ENCODE measurements at regions not wholly inside any gene's neighbourhood (a gene's known extent, or its start where the extent isn't known, plus 50 kb on each side); places are given as distances from the start of the nearest gene placed in this dataset.

DNA sequence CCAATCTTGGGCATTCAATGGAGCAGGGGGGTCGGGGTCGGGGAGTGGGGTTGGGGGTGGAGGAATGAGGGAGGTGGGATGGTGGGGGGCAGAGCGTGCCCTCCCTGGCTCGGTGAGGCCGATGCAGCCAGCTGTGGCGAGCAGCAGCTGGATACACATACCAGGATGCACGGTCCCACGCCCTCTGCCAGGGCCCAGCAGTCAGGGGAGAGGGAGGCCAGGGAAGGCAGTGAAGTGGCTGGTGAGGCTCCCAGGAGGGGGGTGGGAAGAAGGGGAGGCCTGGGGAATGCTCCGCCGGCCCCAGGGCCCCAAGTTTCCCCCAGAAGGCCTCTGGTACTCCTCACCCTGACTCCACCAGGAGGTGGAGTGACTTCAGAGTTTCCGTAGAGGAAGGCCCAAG is 77.6 kb upstream of the LHX1 start (continued):
- TF ChIP-seq REST (IDR thresholded peaks at IDR 0.05; ENCODE audit: low read depth) (no peak), POLR2A (IDR thresholded peaks at IDR 0.05; ENCODE audit: borderline replicate concordance, extremely low read depth, insufficient read depth, insufficient read length) (no peak), JUND (IDR thresholded peaks at IDR 0.05) (no peak), CEBPB (IDR thresholded peaks at IDR 0.05; ENCODE audit: low read depth) (no peak), SIN3A (IDR thresholded peaks at IDR 0.05; ENCODE audit: low read depth) (no peak), CBX3 (IDR thresholded peaks at IDR 0.05; ENCODE audit: low read depth) (no peak), ATF3 (IDR thresholded peaks at IDR 0.05) (no peak), SP1 (IDR thresholded peaks at IDR 0.05; ENCODE audit: low read depth) (no peak)
- TF ChIP-seq, protein P1, sequence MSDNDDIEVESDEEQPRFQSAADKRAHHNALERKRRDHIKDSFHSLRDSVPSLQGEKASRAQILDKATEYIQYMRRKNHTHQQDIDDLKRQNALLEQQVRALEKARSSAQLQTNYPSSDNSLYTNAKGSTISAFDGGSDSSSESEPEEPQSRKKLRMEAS (IDR thresholded peaks at IDR 0.05) = no peak

- Histone ChIP-seq H3K9me2 (ENCODE audit: insufficient read depth) (no peaks in the 10 kb centered on the region), H3K27ac (ENCODE audit: low read depth, low read length) (no peak overlapping the region), H3K27me3 (ENCODE audit: insufficient read depth, low read length) (no peaks in the 10 kb centered on the region), H3K4me3 (replicated peaks in 1 of 2; ENCODE audit: low read depth in 1 of 2, low read length in 2 of 2) (no peak overlapping the region), H4K20me1 (ENCODE audit: insufficient read depth) (no peaks in the 10 kb centered on the region), H3K79me2 (ENCODE audit: insufficient read depth, low read length) (no peaks in the 10 kb centered on the region), H2AFZ (ENCODE audit: low read depth, low read length, poor library complexity, severe bottlenecking) (no peak overlapping the region), H3K9ac (ENCODE audit: low read length) (no peak overlapping the region), H3K9me3 (ENCODE audit: control insufficient read depth in 1 of 2, insufficient read depth in 1 of 2, low read depth in 1 of 2, low read length in 2 of 2) (no peaks in the 10 kb centered on the region), H3K36me3 (ENCODE audit: control insufficient read depth in 1 of 2, insufficient read depth in 2 of 2, low read length in 2 of 2) (no peaks in the 10 kb centered on the region), H3K4me1 (ENCODE audit: control insufficient read depth in 1 of 2, insufficient read depth in 2 of 2, low read length in 2 of 2) (peaks cover 0 to 11% of the 10 kb centered on the region in 2 experiments; a peak in 2 of 4 replicates), H3K4me2 (ENCODE audit: low read length) (no peak overlapping the region)
- DNase-seq (ENCODE audit: low read depth, low spot score) (no peak), ATAC-seq (no peak)
- RAD21 ChIA-PET (ENCODE audit: low non-redundant PET in 1 of 2, low total read pairs in 2 of 2, uncharacterized antibody in 2 of 2, unreplicated experiment in 2 of 2) = no interaction called here
- CTCF ChIA-PET = no interaction called here
- intact Hi-C loops (cut with micrococcal nuclease) = no loop called here
- BruUV-seq (replicated peaks) = no TSS peak
- POLR2A ChIA-PET = no interaction called here
- TF ChIP-seq, protein P1 (IDR thresholded peaks at IDR 0.05) = no peak
- TF ChIP-seq RAD21 (IDR thresholded peaks at IDR 0.05; ENCODE audit: low read depth) = no peak
- no peak for TF ChIP-seq SRF (IDR thresholded peaks at IDR 0.05; ENCODE audit: low read depth)
- TF ChIP-seq SP1 (IDR thresholded peaks at IDR 0.05; ENCODE audit: low read depth) = no peak
- TF ChIP-seq FOSL1 (IDR thresholded peaks at IDR 0.05; ENCODE audit: low read depth) = no peak
- no peak for TF ChIP-seq CEBPB (IDR thresholded peaks at IDR 0.05; ENCODE audit: low read depth)
- no peak for TF ChIP-seq ZFX (IDR thresholded peaks at IDR 0.05)
- no peak for TF ChIP-seq ZNF274 (IDR thresholded peaks at IDR 0.05; ENCODE audit: low read depth, low read length)
- TF ChIP-seq ELF1 (IDR thresholded peaks at IDR 0.05; ENCODE audit: borderline replicate concordance, low read depth) = no peak
- no peak for TF ChIP-seq EZH2phosphoT487 (IDR thresholded peaks at IDR 0.05; ENCODE audit: borderline replicate concordance)
- TF ChIP-seq REST (IDR thresholded peaks at IDR 0.05; ENCODE audit: low read depth) = no peak
- no peak for TF ChIP-seq YY1 (IDR thresholded peaks at IDR 0.05; ENCODE audit: extremely low read depth, insufficient replicate concordance, low read depth, low read length)
- no peak for TF ChIP-seq POLR2A (IDR thresholded peaks at IDR 0.05; ENCODE audit: borderline replicate concordance, extremely low read depth, insufficient read depth, insufficient read length)
Observed at GRCh38 chr17:36861531-36861930, 75.7 kb upstream of the LHX1 start.
